K562 (cell line): ENCODE measurements at regions not wholly inside any gene's neighbourhood (a gene's known extent, or its start where the extent isn't known, plus 50 kb on each side); places are given as distances from the start of the nearest gene placed in this dataset.

Experiments
- ATAC-seq: fragments of 200-7000 bp; cut with Tn5 transposase; 3 replicates; pipeline ENCODE4 v1.9.1; 2020; ENCODE audit warnings: moderate library complexity
- BruUV-seq: library from RNA; stranded (reverse); fragments of 400-500 nt; replicated peaks from 2 replicates; lab custom pipeline; 2021; lab: Mats Ljungman, UMichigan
- CTCF ChIA-PET: fragments of 300-600 bp; formaldehyde crosslinking; extraction: SDS; loops from one replicate; lab custom pipeline; 2021; ENCODE audit warnings: low intra/inter-chr PET ratio; lab: Yijun Ruan, JAX
- POLR2A ChIA-PET: fragments of 300-600, 350-650 bp; sonication (Branson Sonifier 250); formaldehyde crosslinking; extraction: SDS; loops from one replicate; lab custom pipeline; 2021; ENCODE audit warnings: antibody characterized with exemption, inconsistent platforms; lab: Yijun Ruan, JAX
- DNase-seq, 4 experiments: peaks; one replicate each; pipeline versions ENCODE4 v3.0.0 to v3.0.0-alpha.2; 2011 to 2018; ENCODE audit warnings: low spot score in 3 of 4, mixed read lengths in 3 of 4; ENCODE audit errors: extremely low read depth in 1 of 4
- FAIRE-seq: peaks from 2 replicates; lab custom pipeline; 2011; peaks lifted over from hg19 to GRCh38; lab: Jason Lieb, UNC
- H2AFZ ChIP-seq: 2 replicates; pipeline ENCODE4 v1.6.0; 2011; ENCODE audit warnings: low read depth, low read length, control low read depth, inconsistent platforms
- H3K27ac ChIP-seq: fragments of 200-600 bp; 3 replicates; pipeline ENCODE4 v1.8.0; 2011; ENCODE audit warnings: low read depth, mild to moderate bottlenecking, control low read depth, inconsistent platforms, low read length, moderate library complexity, mixed read lengths; ENCODE audit errors: extremely low read depth
- H3K27me3 ChIP-seq, 2 experiments: fragments of 300-600 bp in 1 of 2; 2 replicates in 1 of 2; 3 replicates in 1 of 2; pipeline versions ENCODE4 v1.6.0 to v1.8.0; 2011; ENCODE audit warnings: inconsistent platforms in 2 of 2, low read length in 2 of 2, mild to moderate bottlenecking in 1 of 2, mixed read lengths in 1 of 2, moderate library complexity in 1 of 2; ENCODE audit not compliant: control insufficient read depth in 2 of 2, insufficient read depth in 2 of 2
- H3K36me3 ChIP-seq: fragments of 300-600 bp; 3 replicates; pipeline ENCODE4 v1.8.0; 2011; ENCODE audit warnings: mild to moderate bottlenecking, low read length, inconsistent platforms; ENCODE audit not compliant: control insufficient read depth, insufficient read depth
- H3K4me1 ChIP-seq, 2 experiments: fragments of 200-600 bp in 1 of 2; replicated peaks in 1 of 2; 2 replicates in 1 of 2; 3 replicates in 1 of 2; pipeline versions ENCODE4 v1.5.1 to v1.8.0; 2011; ENCODE audit warnings: inconsistent platforms in 2 of 2, low read length in 2 of 2, mild to moderate bottlenecking in 1 of 2, mixed read lengths in 1 of 2, moderate library complexity in 1 of 2; ENCODE audit not compliant: control insufficient read depth in 2 of 2, insufficient read depth in 2 of 2
- H3K4me2 ChIP-seq: 2 replicates; pipeline ENCODE4 v1.6.1; 2011; ENCODE audit warnings: low read length, control low read depth, inconsistent platforms, mixed read lengths; ENCODE audit not compliant: insufficient read depth
- H3K4me3 ChIP-seq: fragments of 200-600 bp; sonication (generic), shearing (Covaris generic); 2 replicates; pipeline ENCODE4 v1.5.1; 2016; ENCODE audit warnings: control low read depth, inconsistent platforms
- H3K79me2 ChIP-seq: fragments of 200-600 bp; 3 replicates; pipeline ENCODE4 v1.8.0; 2011; ENCODE audit warnings: low read length, inconsistent platforms; ENCODE audit not compliant: control insufficient read depth, insufficient read depth
- H3K9ac ChIP-seq, 2 experiments: 2 replicates each; pipeline versions ENCODE4 v1.6.0 to v1.6.1; 2011; ENCODE audit warnings: low read depth in 2 of 2, low read length in 2 of 2, control low read depth in 1 of 2, inconsistent platforms in 1 of 2, mild to moderate bottlenecking in 1 of 2, mixed read lengths in 1 of 2; ENCODE audit not compliant: insufficient read depth in 1 of 2
- H3K9me1 ChIP-seq: one replicate; pipeline ENCODE4 v1.6.0; 2011; ENCODE audit warnings: inconsistent platforms, mild to moderate bottlenecking, low read length, moderate library complexity; ENCODE audit not compliant: control insufficient read depth, insufficient read depth
- H3K9me3 ChIP-seq: replicated peaks from 2 replicates; pipeline ENCODE4 v1.5.1; 2011; ENCODE audit warnings: low read depth, low read length, inconsistent platforms; ENCODE audit not compliant: control insufficient read depth, insufficient read depth
- H4K20me1 ChIP-seq: replicated peaks from 2 replicates; pipeline ENCODE4 v1.6.1; 2011; ENCODE audit warnings: low read length, inconsistent platforms, mixed read lengths; ENCODE audit not compliant: control insufficient read depth, insufficient read depth
- CREB1 ChIP-seq, 2 experiments: sonication (generic) in 1 of 2; formaldehyde crosslinking in 1 of 2; IDR thresholded peaks; 2 replicates each; pipeline versions ENCODE4 v1.6.1 to v1.8.0; 2012 to 2022; ENCODE audit warnings: inconsistent platforms in 1 of 2, mild to moderate bottlenecking in 1 of 2, missing genetic modification reagents in 1 of 2, moderate library complexity in 1 of 2
- CXXC5 ChIP-seq: fragments of 250-450 bp; sonication (Bioruptor Pico); IDR thresholded peaks from 2 replicates; pipeline ENCODE4 v1.8.0; 2022; ENCODE audit warnings: inconsistent platforms, mild to moderate bottlenecking, moderate library complexity
- KAT7 ChIP-seq: sonication (generic); formaldehyde crosslinking; IDR thresholded peaks from 2 replicates; pipeline ENCODE4 v1.8.0; 2022; ENCODE audit warnings: missing genetic modification reagents, mild to moderate bottlenecking, borderline replicate concordance
- MYBL2 ChIP-seq, 2 experiments: fragments of 450-650 bp in 1 of 2; sonication (generic) in 1 of 2; formaldehyde crosslinking in 1 of 2; IDR thresholded peaks; 2 replicates each; pipeline versions ENCODE4 v1.6.1 to v1.8.1; 2017 to 2022; ENCODE audit warnings: borderline replicate concordance in 1 of 2, inconsistent platforms in 1 of 2, low read depth in 1 of 2, mild to moderate bottlenecking in 1 of 2, missing genetic modification reagents in 1 of 2, moderate library complexity in 1 of 2
- ZFX ChIP-seq: sonication (generic); formaldehyde crosslinking; IDR thresholded peaks from 2 replicates; pipeline ENCODE4 v1.8.0; 2022; ENCODE audit warnings: mild to moderate bottlenecking, missing genetic modification reagents, moderate library complexity
- ZNF212 ChIP-seq: fragments of 450-650 bp; formaldehyde crosslinking; IDR thresholded peaks from 2 replicates; pipeline ENCODE4 v1.4.0; 2020; ENCODE audit warnings: mild to moderate bottlenecking
- ZNF24 ChIP-seq: fragments of 450-650 bp; IDR thresholded peaks from 2 replicates; pipeline ENCODE4 v1.6.1; 2016
- ZNF316 ChIP-seq: fragments of 450-650 bp; IDR thresholded peaks from 2 replicates; pipeline ENCODE4 v1.6.1; 2016
- WGBS: fragments of 100-300 bp; shearing (Covaris generic); methylation state at CpG from one replicate; pipeline ENCODE4 v1.1.6; 2016; ENCODE audit warnings: low coverage, mixed read lengths; ENCODE audit not compliant: insufficient coverage; ENCODE audit errors: missing lambda C conversion rate; 5-methylcytosine and 5-hydroxymethylcytosine counted together
- in situ Hi-C: fragments of 300-500 bp; cut with MboI; formaldehyde crosslinking; loops from 4 replicates; pipeline ENCODE4 v1.15.0; 2018; ENCODE audit warnings: inconsistent platforms, mixed read lengths
- intact Hi-C: fragments of 100-400 bp; cut with micrococcal nuclease; formaldehyde crosslinking; loops from 2 replicates; pipeline ENCODE4 v1.14.2; 2022
- TF ChIP-seq, protein P1 (sequence below): sonication (generic); formaldehyde crosslinking; IDR thresholded peaks from 2 replicates; pipeline ENCODE4 v1.8.1; 2023; ENCODE audit warnings: mild to moderate bottlenecking, missing genetic modification reagents

DNA sequence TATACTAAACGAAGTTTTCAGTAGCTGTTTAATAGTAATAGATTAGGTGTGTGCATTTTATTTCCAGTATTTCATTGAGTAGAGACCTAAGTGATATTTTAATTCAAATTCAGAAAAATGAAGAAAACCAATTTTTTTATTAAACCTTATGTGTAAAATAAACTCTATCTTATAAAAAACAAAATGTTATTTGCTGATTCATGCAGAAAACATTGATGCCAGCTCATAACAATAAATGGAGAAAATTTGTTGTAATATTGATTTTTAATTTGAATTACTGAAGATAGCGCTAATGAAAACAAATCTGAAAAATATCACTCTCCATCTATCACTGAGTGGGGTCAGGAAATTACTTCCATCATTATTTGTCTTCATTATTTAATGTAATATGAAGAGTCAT lies 1177.8 kb upstream of the SEMA6A start:
- no peaks in the 10 kb centered on the region for H3K4me1 ChIP-seq
- H4K20me1 ChIP-seq = no peaks in the 10 kb centered on the region
- TF ChIP-seq CXXC5 (CRISPR knock-in tag) = no peak
- TF ChIP-seq ZNF316 = peak; percentile 38; the same call in 1 of the 2 replicates
- H3K4me2 ChIP-seq = no peak overlapping the region
- no peak overlapping the region for H3K27ac ChIP-seq
- intact Hi-C loops = no loop called here
- no peaks in the 10 kb centered on the region for H3K79me2 ChIP-seq
- H3K9ac ChIP-seq = no peak overlapping the region
- ATAC-seq (no peak), DNase-seq (no peak), FAIRE-seq (no peak)
- in situ Hi-C loops = no loop called here
- H3K9me3 ChIP-seq = no peaks in the 10 kb centered on the region
- POLR2A ChIA-PET = no interaction called here
- 4% methylated on average over 2 of the region's 2 CpGs for WGBS
- H3K9me1 ChIP-seq = no peaks in the 10 kb centered on the region
- no peak overlapping the region for H2AFZ ChIP-seq
- H3K4me3 ChIP-seq = no peak overlapping the region
- no peaks in the 10 kb centered on the region for H3K36me3 ChIP-seq
- H3K27me3 ChIP-seq = no peaks in the 10 kb centered on the region
- no TSS peak for BruUV-seq
- CTCF ChIA-PET = no interaction called here

DNA sequence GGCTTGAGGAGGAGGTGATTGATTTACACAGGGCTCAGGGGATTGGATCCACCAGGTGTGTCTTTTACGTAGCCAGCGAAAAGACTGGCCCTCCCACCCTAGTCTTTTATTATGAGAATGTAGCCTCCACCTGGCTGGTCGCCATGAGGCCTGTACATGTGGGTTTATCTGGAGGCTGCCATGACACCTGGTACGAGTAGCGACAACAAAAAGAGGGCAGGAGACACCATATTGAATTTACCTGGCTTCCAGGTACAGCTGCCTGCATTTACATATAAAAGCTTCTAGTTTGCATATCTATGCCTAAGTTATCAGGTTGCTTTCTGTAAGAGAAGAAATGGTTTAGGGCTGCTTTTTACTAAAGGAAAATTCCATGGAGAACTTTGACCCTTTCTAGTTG lies 1173.7 kb upstream of the SEMA6A start:
- ChIA-PET POLR2A (no interaction called here), CTCF (no interaction called here)
- Histone ChIP-seq H3K4me1 (no peaks in the 10 kb centered on the region), H3K27me3 (no peaks in the 10 kb centered on the region), H3K9me3 (no peaks in the 10 kb centered on the region; the same call in 1 of the 2 replicates), H3K4me2 (no peak overlapping the region), H3K9ac (no peak overlapping the region), H3K36me3 (no peaks in the 10 kb centered on the region), H3K4me3 (no peak overlapping the region), H3K79me2 (no peaks in the 10 kb centered on the region), H3K9me1 (no peaks in the 10 kb centered on the region), H4K20me1 (no peaks in the 10 kb centered on the region), H2AFZ (no peak overlapping the region), H3K27ac (no peak overlapping the region)
- no peak for TF ChIP-seq CREB1 (IDR thresholded peaks at IDR 0.05)
- TF ChIP-seq CREB1 (CRISPR knock-in tag; IDR thresholded peaks at IDR 0.05) = no peak
- no peak for TF ChIP-seq KAT7 (CRISPR knock-in tag)
- no peak for TF ChIP-seq ZFX (CRISPR knock-in tag)
- TF ChIP-seq ZNF24 = no peak
- TF ChIP-seq, protein P1, sequence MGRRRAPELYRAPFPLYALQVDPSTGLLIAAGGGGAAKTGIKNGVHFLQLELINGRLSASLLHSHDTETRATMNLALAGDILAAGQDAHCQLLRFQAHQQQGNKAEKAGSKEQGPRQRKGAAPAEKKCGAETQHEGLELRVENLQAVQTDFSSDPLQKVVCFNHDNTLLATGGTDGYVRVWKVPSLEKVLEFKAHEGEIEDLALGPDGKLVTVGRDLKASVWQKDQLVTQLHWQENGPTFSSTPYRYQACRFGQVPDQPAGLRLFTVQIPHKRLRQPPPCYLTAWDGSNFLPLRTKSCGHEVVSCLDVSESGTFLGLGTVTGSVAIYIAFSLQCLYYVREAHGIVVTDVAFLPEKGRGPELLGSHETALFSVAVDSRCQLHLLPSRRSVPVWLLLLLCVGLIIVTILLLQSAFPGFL = no peak
- TF ChIP-seq ZNF212 (CRISPR knock-in tag) = no peak
- TF ChIP-seq MYBL2 (IDR thresholded peaks at IDR 0.05; ENCODE audit: low read depth) = no peak
- TF ChIP-seq MYBL2 (CRISPR knock-in tag; IDR thresholded peaks at IDR 0.05; ENCODE audit: borderline replicate concordance) = no peak
- FAIRE-seq = no peak
- DNase-seq = no peak
- no TSS peak for BruUV-seq
- WGBS = 0% methylated on average over 5 of the region's 5 CpGs
- ATAC-seq = no peak
- intact Hi-C loops = no loop called here
- in situ Hi-C loops = no loop called here
